ENCODE measurements at regions not wholly inside any gene's neighbourhood (a gene's known extent, or its start where the extent isn't known, plus 50 kb on each side); places are given as distances from the start of the nearest gene placed in this dataset.

GRCh38 chr6:21539621-21540100 lies 53.9 kb upstream of the SOX4 start:
- Histone ChIP-seq H3K9me3 (ENCODE audit: low read length) (no peaks in the 10 kb centered on the region), H3K9me2 (ENCODE audit: insufficient read depth, low read length) (no peaks in the 10 kb centered on the region)

More at GRCh38 chr6:21539621-21540100, 53.9 kb upstream of the SOX4 start:
- Histone ChIP-seq H3K9ac (ENCODE audit: low read length) (no peak overlapping the region), H3K36me3 (ENCODE audit: insufficient read depth, low read length) (no peaks in the 10 kb centered on the region), H4K20me1 (ENCODE audit: insufficient read depth) (no peaks in the 10 kb centered on the region), H3K4me2 (ENCODE audit: low read length) (no peak overlapping the region), H3K79me2 (replicated peaks; ENCODE audit: insufficient read depth, low read length) (no peaks in the 10 kb centered on the region), H3F3A (ENCODE audit: insufficient read depth, low read length, poor library complexity, severe bottlenecking) (no peaks in the 10 kb centered on the region), H3K4me3 (ENCODE audit: low read length) (no peak overlapping the region), H3K27me3 (ENCODE audit: insufficient read depth, low read depth, low read length) (no peaks in the 10 kb centered on the region), H3K27ac (ENCODE audit: low read length) (no peak overlapping the region), H2AFZ (ENCODE audit: low read depth, low read length) (no peak overlapping the region)
- no peak for TF ChIP-seq EZH2 (IDR thresholded peaks at IDR 0.05; ENCODE audit: borderline replicate concordance, insufficient read depth, low read length, poor library complexity, severe bottlenecking)
- TF ChIP-seq CTCF (IDR thresholded peaks at IDR 0.05; ENCODE audit: poor library complexity, severe bottlenecking): no peak
- no peak for TF ChIP-seq SMC3 (conservative IDR thresholded peaks at IDR 0.05; ENCODE audit: poor library complexity)
- no peak for TF ChIP-seq TAF1 (IDR thresholded peaks at IDR 0.05; ENCODE audit: low read depth)
- TF ChIP-seq POLR2AphosphoS5 (IDR thresholded peaks at IDR 0.05): no peak
- no peak for TF ChIP-seq EP300 (conservative IDR thresholded peaks at IDR 0.05; ENCODE audit: poor library complexity, severe bottlenecking)
- TF ChIP-seq REST (IDR thresholded peaks at IDR 0.05; ENCODE audit: borderline replicate concordance): no peak
- TF ChIP-seq RAD21 (conservative IDR thresholded peaks at IDR 0.05): no peak
- TF ChIP-seq MXI1 (conservative IDR thresholded peaks at IDR 0.05; ENCODE audit: poor library complexity, severe bottlenecking): no peak
